ENCODE measurements at regions not wholly inside any gene's neighbourhood (a gene's known extent, or its start where the extent isn't known, plus 50 kb on each side); places are given as distances from the start of the nearest gene placed in this dataset.
"Not testable (repeated sequence)": the region's sequence is repeated elsewhere in the genome, so short reads cannot be mapped to it uniquely, and the experiment has no call there.

- Histone ChIP-seq H3K27ac (no peak overlapping the region), H3K9me3 (no peaks in the 10 kb centered on the region), H3K36me3 (no peaks in the 10 kb centered on the region), H3K4me3 (no peak overlapping the region), H3K4me1 (no peaks in the 10 kb centered on the region), H3K27me3 (no peaks in the 10 kb centered on the region)
- TF ChIP-seq, protein P1, sequence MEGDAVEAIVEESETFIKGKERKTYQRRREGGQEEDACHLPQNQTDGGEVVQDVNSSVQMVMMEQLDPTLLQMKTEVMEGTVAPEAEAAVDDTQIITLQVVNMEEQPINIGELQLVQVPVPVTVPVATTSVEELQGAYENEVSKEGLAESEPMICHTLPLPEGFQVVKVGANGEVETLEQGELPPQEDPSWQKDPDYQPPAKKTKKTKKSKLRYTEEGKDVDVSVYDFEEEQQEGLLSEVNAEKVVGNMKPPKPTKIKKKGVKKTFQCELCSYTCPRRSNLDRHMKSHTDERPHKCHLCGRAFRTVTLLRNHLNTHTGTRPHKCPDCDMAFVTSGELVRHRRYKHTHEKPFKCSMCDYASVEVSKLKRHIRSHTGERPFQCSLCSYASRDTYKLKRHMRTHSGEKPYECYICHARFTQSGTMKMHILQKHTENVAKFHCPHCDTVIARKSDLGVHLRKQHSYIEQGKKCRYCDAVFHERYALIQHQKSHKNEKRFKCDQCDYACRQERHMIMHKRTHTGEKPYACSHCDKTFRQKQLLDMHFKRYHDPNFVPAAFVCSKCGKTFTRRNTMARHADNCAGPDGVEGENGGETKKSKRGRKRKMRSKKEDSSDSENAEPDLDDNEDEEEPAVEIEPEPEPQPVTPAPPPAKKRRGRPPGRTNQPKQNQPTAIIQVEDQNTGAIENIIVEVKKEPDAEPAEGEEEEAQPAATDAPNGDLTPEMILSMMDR (IDR thresholded peaks at IDR 0.05): no peak
- intact Hi-C loops (cut with DNase I): no loop called here
- DNase-seq (ENCODE audit: low spot score in 2 of 2): no peak
These were observed 79.3 kb upstream of the KCNJ18 start for GRCh38 chr17:21613071-21613429.

DNA sequence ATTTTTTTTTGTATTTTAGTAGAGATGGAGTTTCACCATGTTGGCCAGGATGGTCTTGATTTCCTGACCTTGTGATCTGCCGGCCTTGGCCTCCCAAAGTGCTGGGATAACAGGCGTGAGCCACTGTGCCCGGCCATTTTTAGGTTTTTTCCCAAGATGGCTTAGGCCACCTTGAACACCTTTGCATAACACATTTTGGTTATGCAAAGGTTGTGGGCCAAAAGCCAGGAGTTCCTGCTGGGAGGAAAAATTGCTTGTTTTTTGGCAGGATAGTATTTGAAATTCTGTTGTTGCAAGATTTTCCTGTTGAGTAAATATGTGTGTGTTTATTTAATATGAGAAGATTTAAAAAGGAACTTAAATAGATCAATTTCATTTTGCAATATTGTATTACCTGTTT, 65.3 kb upstream of the KCNJ18 start:
- H3K9me3 ChIP-seq; DNase-seq (ENCODE audit: low spot score in 2 of 2); H3K4me1 ChIP-seq; H3K27ac ChIP-seq; intact Hi-C loops (cut with DNase I); H3K27me3 ChIP-seq; H3K36me3 ChIP-seq; H3K4me3 ChIP-seq: not testable (repeated sequence)
